ENCODE measurements at regions not wholly inside any gene's neighbourhood (a gene's known extent, or its start where the extent isn't known, plus 50 kb on each side); places are given as distances from the start of the nearest gene placed in this dataset.
A peak's percentile ranks its signal among the peaks of the same experiment; 100 is the strongest.

- DNase-seq (ENCODE audit: low read depth in 3 of 3, low spot score in 2 of 3) = no peak
These were observed 96.7 kb upstream of the SLC14A2 start for GRCh38 chr18:45518311-45519155.

GRCh38 chr18:45519411-45520280 lies 95.6 kb upstream of the SLC14A2 start:
- no peak for DNase-seq (ENCODE audit: low read depth in 3 of 3, low spot score in 2 of 3)

- no peak for DNase-seq (ENCODE audit: low read depth in 3 of 3, low spot score in 2 of 3)
These were observed 94.1 kb upstream of the SLC14A2 start for GRCh38 chr18:45521136-45521535.

- DNase-seq (ENCODE audit: low read depth in 3 of 3, low spot score in 2 of 3) = no peak
These were observed 93.5 kb upstream of the SLC14A2 start for GRCh38 chr18:45521777-45522176.

- DNase-seq (ENCODE audit: low read depth in 3 of 3, low spot score in 2 of 3) = no peak
These were observed 92.9 kb upstream of the SLC14A2 start for GRCh38 chr18:45522371-45522770.

GRCh38 chr18:45525301-45525700 lies 90.0 kb upstream of the SLC14A2 start:
- no peak for DNase-seq (ENCODE audit: low read depth in 3 of 3, low spot score in 2 of 3)

GRCh38 chr18:45526114-45526841 lies 89.0 kb upstream of the SLC14A2 start:
- DNase-seq (ENCODE audit: low read depth in 3 of 3, low spot score in 2 of 3) = peak in 1 of 3 donors; percentile 48

- DNase-seq (ENCODE audit: low read depth in 3 of 3, low spot score in 2 of 3) = no peak
These were observed 87.4 kb upstream of the SLC14A2 start for GRCh38 chr18:45527891-45528290.

GRCh38 chr18:45528712-45529336 lies 86.5 kb upstream of the SLC14A2 start:
- no peak for DNase-seq (ENCODE audit: low read depth in 3 of 3, low spot score in 2 of 3)

- no peak for DNase-seq (ENCODE audit: low read depth in 3 of 3, low spot score in 2 of 3)
These were observed 76.8 kb upstream of the SLC14A2 start for GRCh38 chr18:45538444-45538843.

- peak in 2 of 3 donors; percentile 64 to 74 for DNase-seq (ENCODE audit: low read depth in 3 of 3, low spot score in 2 of 3)
These were observed 75.8 kb upstream of the SLC14A2 start for GRCh38 chr18:45539491-45539891.

GRCh38 chr18:45540125-45540524 lies 75.2 kb upstream of the SLC14A2 start:
- DNase-seq (ENCODE audit: low read depth in 3 of 3, low spot score in 2 of 3) = no peak

GRCh38 chr18:45541421-45541820 lies 73.9 kb upstream of the SLC14A2 start:
- DNase-seq (ENCODE audit: low read depth in 3 of 3, low spot score in 2 of 3) = no peak

- no peak for DNase-seq (ENCODE audit: low read depth in 3 of 3, low spot score in 2 of 3)
These were observed 73.2 kb upstream of the SLC14A2 start for GRCh38 chr18:45542043-45542442.

GRCh38 chr18:45547910-45548309 lies 67.4 kb upstream of the SLC14A2 start:
- no peak for DNase-seq (ENCODE audit: low read depth in 3 of 3, low spot score in 2 of 3)

GRCh38 chr18:45548614-45549013 lies 66.7 kb upstream of the SLC14A2 start:
- DNase-seq (ENCODE audit: low read depth in 3 of 3, low spot score in 2 of 3) = no peak

- DNase-seq (ENCODE audit: low read depth in 3 of 3, low spot score in 2 of 3) = no peak
These were observed 66.0 kb upstream of the SLC14A2 start for GRCh38 chr18:45549290-45549689.

GRCh38 chr18:45551142-45551815 lies 64.0 kb upstream of the SLC14A2 start:
- no peak for DNase-seq (ENCODE audit: low read depth in 3 of 3, low spot score in 2 of 3)

GRCh38 chr18:45553723-45554388 lies 61.4 kb upstream of the SLC14A2 start:
- DNase-seq (ENCODE audit: low read depth in 3 of 3, low spot score in 2 of 3) = no peak

GRCh38 chr18:45554389-45554737 lies 60.9 kb upstream of the SLC14A2 start:
- DNase-seq (ENCODE audit: low read depth in 3 of 3, low spot score in 2 of 3) = peak in 1 of 3 donors; percentile 66
